GM12872 (cell line): ENCODE measurements at regions not wholly inside any gene's neighbourhood (a gene's known extent, or its start where the extent isn't known, plus 50 kb on each side); places are given as distances from the start of the nearest gene placed in this dataset.

Source experiments
- TF ChIP-seq, protein P1 (sequence below): IDR thresholded peaks from 3 replicates; pipeline ENCODE4 v1.5.1; 2011; ENCODE audit warnings: low read depth, mild to moderate bottlenecking, low read length, moderate library complexity; ENCODE audit not compliant: insufficient read depth

- TF ChIP-seq, protein P1, sequence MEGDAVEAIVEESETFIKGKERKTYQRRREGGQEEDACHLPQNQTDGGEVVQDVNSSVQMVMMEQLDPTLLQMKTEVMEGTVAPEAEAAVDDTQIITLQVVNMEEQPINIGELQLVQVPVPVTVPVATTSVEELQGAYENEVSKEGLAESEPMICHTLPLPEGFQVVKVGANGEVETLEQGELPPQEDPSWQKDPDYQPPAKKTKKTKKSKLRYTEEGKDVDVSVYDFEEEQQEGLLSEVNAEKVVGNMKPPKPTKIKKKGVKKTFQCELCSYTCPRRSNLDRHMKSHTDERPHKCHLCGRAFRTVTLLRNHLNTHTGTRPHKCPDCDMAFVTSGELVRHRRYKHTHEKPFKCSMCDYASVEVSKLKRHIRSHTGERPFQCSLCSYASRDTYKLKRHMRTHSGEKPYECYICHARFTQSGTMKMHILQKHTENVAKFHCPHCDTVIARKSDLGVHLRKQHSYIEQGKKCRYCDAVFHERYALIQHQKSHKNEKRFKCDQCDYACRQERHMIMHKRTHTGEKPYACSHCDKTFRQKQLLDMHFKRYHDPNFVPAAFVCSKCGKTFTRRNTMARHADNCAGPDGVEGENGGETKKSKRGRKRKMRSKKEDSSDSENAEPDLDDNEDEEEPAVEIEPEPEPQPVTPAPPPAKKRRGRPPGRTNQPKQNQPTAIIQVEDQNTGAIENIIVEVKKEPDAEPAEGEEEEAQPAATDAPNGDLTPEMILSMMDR: no peak
Measured at GRCh38 chrX:42248226-42248625, 324.9 kb upstream of the CASK start.

GRCh38 chrX:42247241-42247640, 323.9 kb upstream of the CASK start:
- TF ChIP-seq, protein P1: no peak

- TF ChIP-seq, protein P1: no peak
Measured at GRCh38 chrX:42246814-42247213, 323.5 kb upstream of the CASK start.

GRCh38 chrX:42242004-42242403, 318.6 kb upstream of the CASK start:
- TF ChIP-seq, protein P1: no peak

DNA sequence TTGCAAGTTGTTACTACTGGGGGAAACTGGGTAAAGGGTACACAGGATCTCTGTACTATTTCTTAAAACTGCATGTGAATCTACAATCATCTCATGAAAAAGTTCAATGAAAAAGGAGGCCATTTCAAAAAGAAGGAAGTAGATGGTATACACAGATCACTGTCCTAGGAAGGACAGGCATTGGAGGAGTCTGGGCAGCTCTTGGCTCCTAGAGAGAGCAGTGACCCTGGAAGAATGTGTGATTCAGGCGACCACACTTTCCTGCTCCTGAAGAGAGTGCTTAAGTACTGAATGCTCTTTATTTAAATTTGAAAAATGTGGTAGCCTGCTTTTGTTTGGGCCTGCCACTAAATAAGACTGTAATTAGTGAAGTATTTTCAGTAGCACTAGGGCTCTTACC, 318.1 kb upstream of the CASK start:
- TF ChIP-seq, protein P1: no peak

- TF ChIP-seq, protein P1: no peak
Measured at GRCh38 chrX:42237956-42238355, 314.6 kb upstream of the CASK start.

DNA sequence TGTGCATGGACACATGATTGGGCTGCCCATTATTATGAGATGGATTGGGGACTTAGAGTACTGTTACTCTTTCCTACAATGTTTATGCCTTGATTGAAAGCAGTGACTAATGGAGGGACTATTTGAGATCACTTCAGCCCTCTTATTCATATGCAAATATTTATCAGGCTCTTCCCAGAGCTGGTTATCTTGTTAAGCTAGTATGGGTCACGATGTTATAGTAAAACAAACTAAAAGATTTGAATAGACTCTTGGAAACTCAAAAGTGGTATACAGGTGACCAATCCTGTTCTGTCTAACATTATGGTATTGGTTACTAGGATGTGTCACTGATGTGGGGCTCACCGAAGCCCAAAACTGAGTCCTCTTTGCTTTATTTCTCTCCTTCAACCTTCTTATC, 306.2 kb upstream of the CASK start:
- TF ChIP-seq, protein P1: no peak

DNA sequence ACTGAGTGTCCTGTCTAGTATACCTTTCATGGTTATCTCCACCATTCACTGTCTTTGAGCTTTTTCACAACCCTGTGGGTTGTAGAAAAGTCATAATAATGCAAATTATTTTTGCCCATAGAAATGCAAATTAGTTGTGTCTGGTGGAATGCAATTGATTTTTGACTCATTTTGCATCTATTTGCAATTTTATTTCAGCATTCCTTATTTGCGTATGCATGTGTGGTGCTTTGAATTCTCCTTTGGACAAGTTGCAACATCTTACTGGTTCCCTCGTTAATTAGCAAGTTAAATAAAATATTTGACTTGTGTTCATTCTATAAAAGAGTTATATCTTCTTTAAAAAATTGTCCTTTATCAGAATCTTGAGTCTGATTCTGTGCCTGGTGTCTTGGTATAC, 297.3 kb upstream of the CASK start:
- TF ChIP-seq, protein P1: no peak
